K562 (cell line): ENCODE measurements at regions not wholly inside any gene's neighbourhood (a gene's known extent, or its start where the extent isn't known, plus 50 kb on each side); places are given as distances from the start of the nearest gene placed in this dataset.

Experiments
- CBX3 ChIP-seq, 2 experiments: IDR thresholded peaks; 1 replicate in 1 of 2; 2 replicates in 1 of 2; pipeline ENCODE4 v1.6.1; 2012; ENCODE audit warnings: inconsistent platforms in 2 of 2, low read length in 2 of 2, borderline replicate concordance in 1 of 2, control low read depth in 1 of 2
- CEBPB ChIP-seq: fragments of 450-650 bp; IDR thresholded peaks from 2 replicates; pipeline ENCODE4 v1.6.1; 2016; ENCODE audit warnings: missing genetic modification characterization, missing compliant biosample characterization
- DMBX1 ChIP-seq: fragments of 250-450 bp; sonication (Bioruptor Pico); IDR thresholded peaks from 2 replicates; pipeline ENCODE4 v1.8.0; 2022; ENCODE audit warnings: inconsistent platforms, mild to moderate bottlenecking, moderate library complexity, borderline replicate concordance
- FOXA1 ChIP-seq: fragments of 450-650 bp; IDR thresholded peaks from 2 replicates; pipeline ENCODE4 v1.6.1; 2016; ENCODE audit warnings: mild to moderate bottlenecking, borderline replicate concordance
- FOXM1 ChIP-seq, 2 experiments: fragments of 450-650 bp in 1 of 2; sonication (generic) in 1 of 2; formaldehyde crosslinking in 1 of 2; IDR thresholded peaks; 2 replicates each; pipeline versions ENCODE4 v1.6.1 to v1.9.0; 2017 to 2022; ENCODE audit warnings: low read depth in 2 of 2, mild to moderate bottlenecking in 2 of 2, missing genetic modification reagents in 1 of 2, moderate library complexity in 1 of 2
- GATAD2A ChIP-seq: fragments of 450-650 bp; IDR thresholded peaks from 2 replicates; pipeline ENCODE4 v1.6.1; 2017
- HNRNPL ChIP-seq: fragments of 200-400 bp; formaldehyde crosslinking; IDR thresholded peaks from 2 replicates; pipeline ENCODE4 v1.6.1; 2017; ENCODE audit warnings: low read depth, mild to moderate bottlenecking, low read length
- MCM7 ChIP-seq, 2 experiments: fragments of 450-650 bp; IDR thresholded peaks; 2 replicates each; pipeline ENCODE4 v1.6.1; 2016 to 2018
- MECOM ChIP-seq: fragments of 250-450 bp; sonication (Bioruptor Pico); IDR thresholded peaks from 2 replicates; pipeline ENCODE4 v1.8.0; 2022; ENCODE audit warnings: inconsistent platforms
- NR3C1 ChIP-seq: sonication (generic); formaldehyde crosslinking; IDR thresholded peaks from 2 replicates; pipeline ENCODE4 v1.8.1; 2022; ENCODE audit warnings: missing genetic modification reagents
- RREB1 ChIP-seq: fragments of 250-450 bp; sonication (Bioruptor Pico); IDR thresholded peaks from 2 replicates; pipeline ENCODE4 v1.4.0; 2020
- SRSF3 ChIP-seq: fragments of 200-400 bp; formaldehyde crosslinking; IDR thresholded peaks from 2 replicates; pipeline ENCODE4 v1.6.1; 2016; ENCODE audit warnings: mild to moderate bottlenecking, low read length, moderate library complexity; ENCODE audit not compliant: insufficient read depth
- TARDBP ChIP-seq: fragments of 450-650 bp; IDR thresholded peaks from 2 replicates; pipeline ENCODE4 v1.6.1; 2016
- USF1 ChIP-seq: sonication (generic); formaldehyde crosslinking; IDR thresholded peaks from 2 replicates; pipeline ENCODE4 v1.9.0; 2022; ENCODE audit warnings: mild to moderate bottlenecking, missing genetic modification reagents
- YY1 ChIP-seq, 3 experiments: IDR thresholded peaks; 2 replicates each; pipeline ENCODE4 v1.6.1; 2011; ENCODE audit warnings: low read length in 2 of 3, mild to moderate bottlenecking in 2 of 3, moderate library complexity in 2 of 3, borderline replicate concordance in 1 of 3, control low read depth in 1 of 3, low read depth in 1 of 3; ENCODE audit not compliant: insufficient read depth in 3 of 3, insufficient replicate concordance in 2 of 3, control insufficient read depth in 1 of 3, insufficient read length in 1 of 3; ENCODE audit errors: extremely low read depth in 1 of 3
- ZFP1 ChIP-seq: fragments of 450-650 bp; formaldehyde crosslinking; IDR thresholded peaks from 2 replicates; pipeline ENCODE4 v1.4.0; 2020; ENCODE audit warnings: mild to moderate bottlenecking, mixed read lengths
- ZFP36 ChIP-seq: fragments of 150-350 bp; IDR thresholded peaks from 2 replicates; pipeline ENCODE4 v1.6.1; 2018; ENCODE audit warnings: low read length, low read depth; ENCODE audit not compliant: partially characterized antibody
- ZNF121 ChIP-seq: sonication (generic); formaldehyde crosslinking; conservative IDR thresholded peaks from 2 replicates; pipeline ENCODE4 v1.8.0; 2022; ENCODE audit warnings: missing genetic modification reagents
- ZNF408 ChIP-seq: fragments of 250-450 bp; sonication (Bioruptor Pico); IDR thresholded peaks from 2 replicates; pipeline ENCODE4 v1.4.0; 2020; ENCODE audit warnings: low read depth, mild to moderate bottlenecking, moderate library complexity
- TF ChIP-seq, protein P1 (sequence below): fragments of 450-650 bp; formaldehyde crosslinking; IDR thresholded peaks from 2 replicates; pipeline ENCODE4 v1.4.0; 2020; ENCODE audit warnings: mild to moderate bottlenecking, mixed read lengths

DNA sequence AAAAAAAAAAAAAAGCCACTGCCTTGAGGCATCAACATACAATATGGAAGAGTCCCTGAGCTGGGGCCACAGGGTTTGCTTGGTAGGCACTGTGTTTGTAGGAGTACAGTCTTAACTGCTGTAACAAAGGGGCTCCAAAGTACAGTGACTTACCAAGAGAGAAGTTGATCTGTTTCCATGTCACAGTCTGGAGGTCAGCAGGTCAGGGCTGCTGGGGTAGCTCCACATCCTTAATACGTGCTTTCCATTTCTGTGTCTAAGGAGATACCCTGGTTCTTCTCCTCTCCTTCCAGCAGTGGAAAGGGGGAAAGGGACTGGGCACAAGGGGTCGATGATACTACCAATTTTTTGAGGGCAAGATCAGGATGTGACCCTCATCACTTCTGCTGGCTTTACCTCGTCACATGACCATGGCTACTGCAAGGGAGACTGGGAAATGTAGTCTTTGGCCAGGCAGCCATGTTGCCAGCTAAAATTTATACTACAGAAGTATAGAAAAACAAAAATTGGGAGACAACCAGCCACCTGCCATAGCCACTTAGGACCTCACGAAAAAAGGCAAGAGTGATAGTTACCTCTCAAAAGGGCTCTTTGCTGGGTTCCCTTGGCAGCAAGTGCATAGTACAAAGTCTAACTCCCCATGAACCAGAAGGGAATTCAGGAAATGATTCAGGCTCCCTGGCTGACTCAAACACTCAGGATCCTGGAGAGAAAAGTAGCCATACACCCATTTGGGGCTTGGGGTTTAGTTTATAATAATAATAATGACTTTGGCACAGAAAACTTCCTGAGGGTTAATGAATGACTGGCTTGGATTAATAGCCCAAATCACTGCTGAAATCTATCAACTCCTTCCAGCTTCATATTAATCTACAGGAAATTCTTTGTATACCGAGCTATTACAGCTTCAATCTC is 52.7 kb upstream of the ATP5PO start (continued):
- TF ChIP-seq CBX3 (IDR thresholded peaks at IDR 0.05; ENCODE audit: borderline replicate concordance in 1 of 2, low read length in 2 of 2) (peak in 1 of 2 experiments; percentile 44; a peak in 1 of 3 replicates), ZFP1 (CRISPR knock-in tag) (no peak), YY1 (IDR thresholded peaks at IDR 0.05; ENCODE audit: borderline replicate concordance in 1 of 3, control insufficient read depth in 1 of 3, extremely low read depth in 1 of 3, insufficient read depth in 3 of 3, insufficient read length in 1 of 3, insufficient replicate concordance in 2 of 3, low read depth in 1 of 3, low read length in 2 of 3) (peak; percentile 78 to 98 (median 92)), HNRNPL (no peak), FOXM1 (IDR thresholded peaks at IDR 0.05; ENCODE audit: low read depth) (no peak), FOXM1 (CRISPR knock-in tag; IDR thresholded peaks at IDR 0.05; ENCODE audit: low read depth) (no peak), MCM7 (IDR thresholded peaks at IDR 0.05) (no peak), NR3C1 (CRISPR knock-in tag) (no peak), GATAD2A (no peak), MECOM (CRISPR knock-in tag) (no peak), CEBPB (tag) (no peak), FOXA1 (no peak), SRSF3 (no peak), USF1 (CRISPR knock-in tag) (peak; percentile 98), DMBX1 (CRISPR knock-in tag) (no peak), TARDBP (peak; percentile 40; the same call in 1 of the 2 replicates), RREB1 (CRISPR knock-in tag) (no peak), ZNF121 (CRISPR knock-in tag) (no peak), ZNF408 (CRISPR knock-in tag) (no peak), ZFP36 (no peak)
- TF ChIP-seq, protein P1, sequence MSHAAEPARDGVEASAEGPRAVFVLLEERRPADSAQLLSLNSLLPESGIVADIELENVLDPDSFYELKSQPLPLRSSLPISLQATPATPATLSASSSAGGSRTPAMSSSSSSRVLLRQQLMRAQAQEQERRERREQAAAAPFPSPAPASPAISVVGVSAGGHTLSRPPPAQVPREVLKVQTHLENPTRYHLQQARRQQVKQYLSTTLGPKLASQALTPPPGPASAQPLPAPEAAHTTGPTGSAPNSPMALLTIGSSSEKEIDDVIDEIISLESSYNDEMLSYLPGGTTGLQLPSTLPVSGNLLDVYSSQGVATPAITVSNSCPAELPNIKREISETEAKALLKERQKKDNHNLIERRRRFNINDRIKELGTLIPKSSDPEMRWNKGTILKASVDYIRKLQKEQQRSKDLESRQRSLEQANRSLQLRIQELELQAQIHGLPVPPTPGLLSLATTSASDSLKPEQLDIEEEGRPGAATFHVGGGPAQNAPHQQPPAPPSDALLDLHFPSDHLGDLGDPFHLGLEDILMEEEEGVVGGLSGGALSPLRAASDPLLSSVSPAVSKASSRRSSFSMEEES: peak; percentile 95
